GM06990 (cell line): ENCODE measurements at regions not wholly inside any gene's neighbourhood (a gene's known extent, or its start where the extent isn't known, plus 50 kb on each side); places are given as distances from the start of the nearest gene placed in this dataset.
"Not testable (repeated sequence)": the region's sequence is repeated elsewhere in the genome, so short reads cannot be mapped to it uniquely, and the experiment has no call there.

Experiments
- DNase-seq: peaks from one replicate; pipeline ENCODE4 v3.0.0-alpha.2; 2011; ENCODE audit not compliant: insufficient read length; ENCODE audit errors: extremely low read depth
- H3K27me3 ChIP-seq: replicated peaks from 2 replicates; pipeline ENCODE4 v1.6.0; 2011; ENCODE audit warnings: low read length; ENCODE audit not compliant: control insufficient read depth, insufficient read depth
- H3K36me3 ChIP-seq: 2 replicates; pipeline ENCODE4 v1.5.1; 2011; ENCODE audit warnings: low read length; ENCODE audit not compliant: control insufficient read depth, insufficient read depth
- H3K4me3 ChIP-seq: replicated peaks from 2 replicates; pipeline ENCODE4 v1.5.1; 2011; ENCODE audit warnings: low read depth, mild to moderate bottlenecking, control low read depth, low read length
- TF ChIP-seq, protein P1 (sequence below): IDR thresholded peaks from 2 replicates; pipeline ENCODE4 v1.5.1; 2011; ENCODE audit warnings: low read length, control low read depth, mild to moderate bottlenecking, inconsistent platforms; ENCODE audit not compliant: insufficient read depth, poor library complexity, severe bottlenecking

DNA sequence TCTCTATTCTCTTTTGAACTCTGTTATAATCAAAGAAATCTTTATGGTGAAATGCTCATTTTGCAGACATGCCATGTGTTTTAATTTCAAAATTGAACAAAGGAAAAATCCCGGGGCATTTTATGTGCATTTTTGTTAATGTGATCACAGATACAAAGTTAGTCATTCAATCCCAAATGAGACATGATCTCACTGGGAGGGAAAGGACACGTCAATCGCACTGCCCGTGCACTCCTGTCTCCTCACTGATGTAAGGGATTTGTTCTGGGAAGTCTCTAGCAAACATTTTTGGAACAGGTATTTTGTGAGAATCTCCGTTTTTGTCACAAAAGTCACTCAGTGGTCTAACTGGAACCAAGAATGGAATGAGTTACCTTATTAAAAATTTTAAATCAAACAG lies 97.9 kb upstream of the RANBP6 start:
- Histone ChIP-seq H3K36me3 (no peaks in the 10 kb centered on the region), H3K27me3 (no peaks in the 10 kb centered on the region), H3K4me3 (no peak overlapping the region)
- no peak for DNase-seq
- TF ChIP-seq, protein P1, sequence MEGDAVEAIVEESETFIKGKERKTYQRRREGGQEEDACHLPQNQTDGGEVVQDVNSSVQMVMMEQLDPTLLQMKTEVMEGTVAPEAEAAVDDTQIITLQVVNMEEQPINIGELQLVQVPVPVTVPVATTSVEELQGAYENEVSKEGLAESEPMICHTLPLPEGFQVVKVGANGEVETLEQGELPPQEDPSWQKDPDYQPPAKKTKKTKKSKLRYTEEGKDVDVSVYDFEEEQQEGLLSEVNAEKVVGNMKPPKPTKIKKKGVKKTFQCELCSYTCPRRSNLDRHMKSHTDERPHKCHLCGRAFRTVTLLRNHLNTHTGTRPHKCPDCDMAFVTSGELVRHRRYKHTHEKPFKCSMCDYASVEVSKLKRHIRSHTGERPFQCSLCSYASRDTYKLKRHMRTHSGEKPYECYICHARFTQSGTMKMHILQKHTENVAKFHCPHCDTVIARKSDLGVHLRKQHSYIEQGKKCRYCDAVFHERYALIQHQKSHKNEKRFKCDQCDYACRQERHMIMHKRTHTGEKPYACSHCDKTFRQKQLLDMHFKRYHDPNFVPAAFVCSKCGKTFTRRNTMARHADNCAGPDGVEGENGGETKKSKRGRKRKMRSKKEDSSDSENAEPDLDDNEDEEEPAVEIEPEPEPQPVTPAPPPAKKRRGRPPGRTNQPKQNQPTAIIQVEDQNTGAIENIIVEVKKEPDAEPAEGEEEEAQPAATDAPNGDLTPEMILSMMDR: no peak

DNA sequence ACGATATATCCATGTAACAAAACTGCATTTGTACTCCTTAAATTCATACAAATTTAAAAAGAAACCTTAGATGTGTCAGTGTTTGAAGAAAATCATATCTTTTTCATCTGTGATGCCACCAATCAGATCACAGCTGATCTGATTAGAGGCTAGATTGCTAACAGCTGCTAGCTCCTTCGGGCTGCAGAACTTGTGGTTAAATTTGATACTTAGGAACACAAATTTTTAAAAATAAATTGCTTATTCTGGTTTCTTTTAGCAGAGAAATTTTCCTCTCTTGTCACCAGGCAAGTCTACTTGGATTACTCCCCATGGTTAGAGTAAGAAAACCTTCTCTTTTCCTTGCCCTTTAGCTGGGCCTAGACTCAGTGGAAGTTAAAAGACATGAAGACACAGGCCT lies 94.6 kb upstream of the RANBP6 start:
- Histone ChIP-seq H3K36me3 (no peaks in the 10 kb centered on the region), H3K4me3 (no peak overlapping the region), H3K27me3 (no peaks in the 10 kb centered on the region)
- TF ChIP-seq, protein P1: no peak
- DNase-seq: no peak

DNA sequence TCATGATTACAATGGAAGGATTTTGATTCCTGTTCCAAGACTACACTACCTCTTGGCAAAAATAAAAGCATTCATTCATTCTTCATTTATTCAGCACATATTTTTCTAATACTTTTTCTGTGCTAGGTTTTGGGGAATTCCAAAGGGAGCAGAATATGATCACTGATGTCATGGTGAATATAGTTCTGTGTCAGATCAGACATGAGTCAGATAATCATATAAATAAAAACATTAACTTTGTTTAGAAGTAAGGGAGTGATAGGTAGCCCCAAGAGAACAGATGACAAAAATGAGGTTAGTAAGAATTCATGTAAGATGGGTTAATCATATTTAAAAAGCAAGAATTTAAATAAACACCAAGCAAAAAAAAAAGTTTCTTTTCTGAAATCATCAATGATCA lies 94.1 kb upstream of the RANBP6 start:
- Histone ChIP-seq H3K4me3 (no peak overlapping the region), H3K36me3 (no peaks in the 10 kb centered on the region), H3K27me3 (no peaks in the 10 kb centered on the region)
- DNase-seq: no peak
- TF ChIP-seq, protein P1: no peak

DNA sequence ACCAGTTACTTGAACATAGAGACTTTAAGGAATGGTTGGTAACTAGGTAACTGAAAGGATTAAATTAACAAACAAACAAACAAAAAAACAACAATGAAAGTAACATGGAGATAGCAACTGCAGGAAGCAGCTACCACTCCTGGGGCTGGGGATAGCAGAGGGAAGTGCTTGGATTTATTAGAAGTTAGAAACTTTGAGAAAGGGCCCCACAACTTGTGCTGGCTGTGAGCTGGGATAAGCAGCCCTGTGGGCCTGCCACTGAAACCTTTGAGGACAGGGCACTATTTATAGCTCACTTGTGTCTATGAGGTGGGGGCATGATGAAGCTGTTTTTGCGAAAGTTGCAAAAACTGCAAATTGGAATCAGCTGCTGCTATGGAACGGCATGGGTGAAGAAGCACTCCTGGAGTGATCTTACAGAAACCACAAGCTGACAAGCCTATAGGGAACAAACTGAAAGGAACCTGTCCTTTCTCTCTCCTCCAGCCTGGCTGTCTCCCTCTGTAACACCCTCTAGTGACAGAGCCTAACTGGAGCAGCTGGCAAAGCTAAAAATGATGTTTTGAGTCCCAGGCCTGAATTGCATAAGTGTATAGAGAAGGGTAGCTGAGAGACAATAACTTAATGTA lies 91.4 kb upstream of the RANBP6 start:
- TF ChIP-seq, protein P1: peak; percentile 47
- Histone ChIP-seq H3K4me3 (no peak overlapping the region), H3K36me3 (no peaks in the 10 kb centered on the region), H3K27me3 (no peaks in the 10 kb centered on the region)
- no peak for DNase-seq

DNA sequence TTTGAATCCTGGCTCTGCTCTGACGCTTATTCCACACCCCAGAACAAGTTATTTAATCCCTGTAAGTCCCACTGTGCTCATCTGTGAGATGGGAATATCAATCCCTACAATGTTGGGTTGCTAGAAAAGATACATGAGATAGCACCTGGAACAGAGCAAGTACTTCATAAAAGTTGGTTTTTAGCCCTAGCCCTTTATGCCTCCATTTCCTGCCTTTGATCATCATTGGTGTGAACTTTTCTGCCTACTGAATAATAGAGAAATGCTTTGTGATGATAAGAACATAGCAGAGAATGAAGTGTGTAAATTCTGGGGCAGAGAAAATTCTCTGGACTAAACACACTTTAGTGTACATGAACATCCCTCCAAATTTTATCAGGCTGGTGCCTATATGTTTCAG lies 90.3 kb upstream of the RANBP6 start:
- TF ChIP-seq, protein P1: no peak
- no peaks in the 10 kb centered on the region for H3K36me3 ChIP-seq
- no peak for DNase-seq

DNA sequence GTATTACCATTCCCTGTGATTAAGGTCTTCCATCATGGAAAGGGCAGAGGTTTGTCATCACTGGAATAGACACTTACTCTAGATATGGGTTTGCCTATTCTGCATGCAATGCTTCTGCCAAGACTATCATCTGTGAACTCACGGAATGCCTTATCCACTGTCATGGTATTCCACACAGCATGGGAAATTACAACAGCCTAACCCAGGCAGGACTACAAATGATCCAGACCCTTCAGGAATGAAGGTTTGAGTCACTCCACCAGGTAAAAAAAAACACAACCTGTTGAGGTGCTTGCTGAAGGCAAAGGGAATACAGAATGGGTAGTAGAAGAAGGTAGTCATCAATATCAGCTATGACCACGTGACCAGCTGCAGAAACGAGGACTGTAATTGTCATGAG lies 89.0 kb upstream of the RANBP6 start:
- not testable (repeated sequence) for H3K27me3 ChIP-seq, H3K36me3 ChIP-seq, H3K4me3 ChIP-seq, DNase-seq

More for the DNA sequence above, 90.3 kb upstream of the RANBP6 start:
- Histone ChIP-seq H3K4me3 (no peak overlapping the region), H3K27me3 (no peaks in the 10 kb centered on the region)

DNA sequence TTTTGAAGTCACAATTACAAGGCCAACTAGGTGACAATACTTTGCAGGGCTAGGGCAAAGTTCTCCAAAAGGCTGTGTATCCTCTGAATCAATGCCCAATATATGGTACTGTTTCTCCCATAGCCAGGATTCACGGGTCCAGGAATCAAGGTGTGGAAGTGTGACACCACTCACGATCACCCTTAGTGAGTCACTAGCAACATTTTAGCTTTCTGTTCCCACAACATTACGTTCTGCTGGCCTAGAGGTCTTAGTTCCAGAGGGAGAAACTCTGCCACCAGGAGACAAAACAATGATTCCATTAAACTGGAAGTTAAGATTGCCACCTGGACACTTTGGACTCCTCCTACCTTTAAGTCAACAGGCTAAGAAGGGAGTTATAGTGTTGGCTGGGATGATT lies 88.5 kb upstream of the RANBP6 start:
- not testable (repeated sequence) for DNase-seq, H3K4me3 ChIP-seq, H3K36me3 ChIP-seq, H3K27me3 ChIP-seq

DNA sequence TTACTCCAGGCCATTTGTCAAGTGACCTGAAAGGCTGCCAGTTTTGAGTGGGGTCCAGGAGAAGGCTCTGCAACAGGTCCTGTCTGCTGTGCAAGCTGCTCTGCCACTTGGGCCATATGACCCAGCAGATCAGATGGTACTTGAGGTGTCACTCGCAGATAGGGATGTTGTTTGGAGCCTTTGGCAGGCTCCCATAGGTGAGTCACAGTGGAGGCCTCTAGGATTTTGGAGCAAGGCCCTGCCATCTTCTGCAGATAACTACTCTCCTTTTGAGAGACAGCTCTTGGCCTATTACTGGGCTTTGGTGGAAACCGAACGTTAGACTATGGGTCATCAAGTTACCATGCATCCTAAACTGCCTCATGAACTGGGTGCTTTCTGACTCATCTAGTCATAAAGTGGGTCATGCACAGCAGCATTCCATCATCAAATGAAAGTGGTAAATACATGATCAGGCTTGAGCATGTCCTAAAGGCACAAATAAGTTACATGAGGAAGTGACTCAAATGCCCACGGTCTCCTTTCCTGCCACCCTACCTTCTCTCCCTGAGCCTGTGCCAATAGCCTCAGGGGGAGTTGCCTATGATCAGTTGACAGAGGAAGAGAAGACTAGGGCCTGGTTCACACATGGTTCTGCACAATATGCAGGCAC lies 87.0 kb upstream of the RANBP6 start:
- not testable (repeated sequence) for H3K36me3 ChIP-seq, H3K27me3 ChIP-seq, DNase-seq, H3K4me3 ChIP-seq

DNA sequence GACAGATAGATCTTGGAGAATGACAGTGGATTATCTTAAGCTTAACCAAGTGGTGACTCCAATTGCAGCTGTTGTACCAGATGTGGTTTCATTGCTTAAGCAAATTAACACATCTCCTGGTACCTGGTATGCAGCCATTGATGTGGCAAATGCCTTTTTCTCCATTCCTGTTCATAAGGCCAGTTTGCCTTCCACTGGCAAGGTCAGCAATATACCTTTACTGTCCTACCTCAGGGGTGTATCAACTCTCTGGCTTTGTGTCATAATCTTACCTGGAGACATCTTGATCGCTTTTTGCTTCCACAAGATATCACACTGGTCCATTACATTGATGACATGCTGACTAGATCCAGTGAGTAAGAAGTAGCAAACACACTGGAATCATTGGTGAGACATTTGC lies 86.3 kb upstream of the RANBP6 start:
- not testable (repeated sequence) for H3K36me3 ChIP-seq, DNase-seq, H3K4me3 ChIP-seq, H3K27me3 ChIP-seq
